ENCODE measurements at regions not wholly inside any gene's neighbourhood (a gene's known extent, or its start where the extent isn't known, plus 50 kb on each side); places are given as distances from the start of the nearest gene placed in this dataset.
"Not testable (repeated sequence)": the region's sequence is repeated elsewhere in the genome, so short reads cannot be mapped to it uniquely, and the experiment has no call there.

- DNase-seq: not testable (repeated sequence)
Measured at GRCh38 chr21:8987896-8988295, 1533.5 kb upstream of the TPTE start.

- no peak for DNase-seq
Measured at GRCh38 chr21:8988696-8989095, 1532.7 kb upstream of the TPTE start.

GRCh38 chr21:8989261-8989711 lies 1532.1 kb upstream of the TPTE start:
- DNase-seq: no peak

- DNase-seq: no peak
Measured at GRCh38 chr21:8989721-8990325, 1531.6 kb upstream of the TPTE start.

GRCh38 chr21:8990326-8991087 lies 1530.9 kb upstream of the TPTE start:
- DNase-seq: no peak

GRCh38 chr21:8991088-8991907 lies 1530.1 kb upstream of the TPTE start:
- no peak for DNase-seq

- DNase-seq: no peak
Measured at GRCh38 chr21:8991968-8992621, 1529.3 kb upstream of the TPTE start.

GRCh38 chr21:8992731-8993174 lies 1528.6 kb upstream of the TPTE start:
- no peak for DNase-seq

GRCh38 chr21:8993284-8993942 lies 1528.0 kb upstream of the TPTE start:
- no peak for DNase-seq

GRCh38 chr21:8993943-8994639 lies 1527.3 kb upstream of the TPTE start:
- no peak for DNase-seq

- DNase-seq: no peak
Measured at GRCh38 chr21:8994640-8995511, 1526.5 kb upstream of the TPTE start.

GRCh38 chr21:8996487-8996968 lies 1524.9 kb upstream of the TPTE start:
- not testable (repeated sequence) for DNase-seq

- DNase-seq: no peak
Measured at GRCh38 chr21:8997011-8997440, 1524.4 kb upstream of the TPTE start.

GRCh38 chr21:8997443-8998390 lies 1523.7 kb upstream of the TPTE start:
- not testable (repeated sequence) for DNase-seq

GRCh38 chr21:8998480-8998879 lies 1522.9 kb upstream of the TPTE start:
- not testable (repeated sequence) for DNase-seq

- no peak for DNase-seq
Measured at GRCh38 chr21:8998946-8999681, 1522.3 kb upstream of the TPTE start.

- not testable (repeated sequence) for DNase-seq
Measured at GRCh38 chr21:9000132-9000531, 1521.3 kb upstream of the TPTE start.

- DNase-seq: not testable (repeated sequence)
Measured at GRCh38 chr21:9000671-9001070, 1520.7 kb upstream of the TPTE start.
